ENCODE measurements at regions not wholly inside any gene's neighbourhood (a gene's known extent, or its start where the extent isn't known, plus 50 kb on each side); places are given as distances from the start of the nearest gene placed in this dataset.

DNA sequence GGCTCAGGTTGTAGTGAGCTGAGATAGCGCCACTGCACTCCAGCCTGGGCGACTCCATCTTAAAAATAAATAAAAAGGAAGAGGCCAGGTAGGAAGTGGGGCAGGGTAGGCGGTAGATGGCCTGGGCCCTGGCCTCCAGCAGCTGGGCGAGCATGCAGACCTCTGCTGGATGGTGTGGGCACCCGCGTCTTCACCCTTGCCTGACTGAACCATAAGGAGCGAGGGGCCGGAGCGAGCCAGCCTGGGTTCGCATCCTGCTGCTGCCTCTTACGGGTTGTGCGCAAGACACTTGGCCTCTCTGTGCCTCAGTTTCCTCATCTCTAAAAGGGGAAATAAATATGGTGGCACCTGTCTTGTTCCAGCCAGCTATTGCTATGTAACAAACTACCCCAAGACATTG lies 146.1 kb upstream of the GSE1 start:
- TF ChIP-seq SIN3A (IDR thresholded peaks at IDR 0.05; ENCODE audit: borderline replicate concordance, insufficient read depth, low read depth, low read length) = no peak
- no peak for TF ChIP-seq TCF7L2 (IDR thresholded peaks at IDR 0.05; ENCODE audit: low read depth, low read length)
- TF ChIP-seq, protein P1, sequence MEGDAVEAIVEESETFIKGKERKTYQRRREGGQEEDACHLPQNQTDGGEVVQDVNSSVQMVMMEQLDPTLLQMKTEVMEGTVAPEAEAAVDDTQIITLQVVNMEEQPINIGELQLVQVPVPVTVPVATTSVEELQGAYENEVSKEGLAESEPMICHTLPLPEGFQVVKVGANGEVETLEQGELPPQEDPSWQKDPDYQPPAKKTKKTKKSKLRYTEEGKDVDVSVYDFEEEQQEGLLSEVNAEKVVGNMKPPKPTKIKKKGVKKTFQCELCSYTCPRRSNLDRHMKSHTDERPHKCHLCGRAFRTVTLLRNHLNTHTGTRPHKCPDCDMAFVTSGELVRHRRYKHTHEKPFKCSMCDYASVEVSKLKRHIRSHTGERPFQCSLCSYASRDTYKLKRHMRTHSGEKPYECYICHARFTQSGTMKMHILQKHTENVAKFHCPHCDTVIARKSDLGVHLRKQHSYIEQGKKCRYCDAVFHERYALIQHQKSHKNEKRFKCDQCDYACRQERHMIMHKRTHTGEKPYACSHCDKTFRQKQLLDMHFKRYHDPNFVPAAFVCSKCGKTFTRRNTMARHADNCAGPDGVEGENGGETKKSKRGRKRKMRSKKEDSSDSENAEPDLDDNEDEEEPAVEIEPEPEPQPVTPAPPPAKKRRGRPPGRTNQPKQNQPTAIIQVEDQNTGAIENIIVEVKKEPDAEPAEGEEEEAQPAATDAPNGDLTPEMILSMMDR (IDR thresholded peaks at IDR 0.05) = no peak
- TF ChIP-seq, protein P2, sequence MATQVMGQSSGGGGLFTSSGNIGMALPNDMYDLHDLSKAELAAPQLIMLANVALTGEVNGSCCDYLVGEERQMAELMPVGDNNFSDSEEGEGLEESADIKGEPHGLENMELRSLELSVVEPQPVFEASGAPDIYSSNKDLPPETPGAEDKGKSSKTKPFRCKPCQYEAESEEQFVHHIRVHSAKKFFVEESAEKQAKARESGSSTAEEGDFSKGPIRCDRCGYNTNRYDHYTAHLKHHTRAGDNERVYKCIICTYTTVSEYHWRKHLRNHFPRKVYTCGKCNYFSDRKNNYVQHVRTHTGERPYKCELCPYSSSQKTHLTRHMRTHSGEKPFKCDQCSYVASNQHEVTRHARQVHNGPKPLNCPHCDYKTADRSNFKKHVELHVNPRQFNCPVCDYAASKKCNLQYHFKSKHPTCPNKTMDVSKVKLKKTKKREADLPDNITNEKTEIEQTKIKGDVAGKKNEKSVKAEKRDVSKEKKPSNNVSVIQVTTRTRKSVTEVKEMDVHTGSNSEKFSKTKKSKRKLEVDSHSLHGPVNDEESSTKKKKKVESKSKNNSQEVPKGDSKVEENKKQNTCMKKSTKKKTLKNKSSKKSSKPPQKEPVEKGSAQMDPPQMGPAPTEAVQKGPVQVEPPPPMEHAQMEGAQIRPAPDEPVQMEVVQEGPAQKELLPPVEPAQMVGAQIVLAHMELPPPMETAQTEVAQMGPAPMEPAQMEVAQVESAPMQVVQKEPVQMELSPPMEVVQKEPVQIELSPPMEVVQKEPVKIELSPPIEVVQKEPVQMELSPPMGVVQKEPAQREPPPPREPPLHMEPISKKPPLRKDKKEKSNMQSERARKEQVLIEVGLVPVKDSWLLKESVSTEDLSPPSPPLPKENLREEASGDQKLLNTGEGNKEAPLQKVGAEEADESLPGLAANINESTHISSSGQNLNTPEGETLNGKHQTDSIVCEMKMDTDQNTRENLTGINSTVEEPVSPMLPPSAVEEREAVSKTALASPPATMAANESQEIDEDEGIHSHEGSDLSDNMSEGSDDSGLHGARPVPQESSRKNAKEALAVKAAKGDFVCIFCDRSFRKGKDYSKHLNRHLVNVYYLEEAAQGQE (IDR thresholded peaks at IDR 0.05; ENCODE audit: insufficient read depth in 1 of 2, low read depth in 2 of 2, low read length in 1 of 2) = no peak
- TF ChIP-seq POLR2AphosphoS5 (IDR thresholded peaks at IDR 0.05; ENCODE audit: low read depth, low read length) = no peak
- no TSS peak for BruUV-seq (replicated peaks)
- H3K4me3 ChIP-seq (ENCODE audit: low read depth in 2 of 2, low read length in 2 of 2) = no peak overlapping the region
- H3K27me3 ChIP-seq (ENCODE audit: control insufficient read depth, insufficient read depth, low read length) = no peaks in the 10 kb centered on the region
- in situ Hi-C loops (cut with HindIII; ENCODE audit: low pct_unique_long_range_greater_than_20kb, low sequenced_read_pairs) = no loop called here
- intact Hi-C loops (cut with micrococcal nuclease; ENCODE audit: unreplicated experiment) = no loop called here
- no peak overlapping the region for H3K27ac ChIP-seq (ENCODE audit: low read length)
- no peaks in the 10 kb centered on the region for H3K9me3 ChIP-seq (ENCODE audit: control insufficient read depth, insufficient read depth, low read depth, low read length)
- ChIA-PET POLR2A (no interaction called here), CTCF (no interaction called here)
- no peak for DNase-seq (ENCODE audit: low read depth, low spot score)
- H3K36me3 ChIP-seq (ENCODE audit: control insufficient read depth, insufficient read depth, low read length) = no peaks in the 10 kb centered on the region
- no peak for ATAC-seq
- peaks cover 18% of the 10 kb centered on the region for H3K4me1 ChIP-seq (ENCODE audit: control insufficient read depth, insufficient read depth, low read length)

DNA sequence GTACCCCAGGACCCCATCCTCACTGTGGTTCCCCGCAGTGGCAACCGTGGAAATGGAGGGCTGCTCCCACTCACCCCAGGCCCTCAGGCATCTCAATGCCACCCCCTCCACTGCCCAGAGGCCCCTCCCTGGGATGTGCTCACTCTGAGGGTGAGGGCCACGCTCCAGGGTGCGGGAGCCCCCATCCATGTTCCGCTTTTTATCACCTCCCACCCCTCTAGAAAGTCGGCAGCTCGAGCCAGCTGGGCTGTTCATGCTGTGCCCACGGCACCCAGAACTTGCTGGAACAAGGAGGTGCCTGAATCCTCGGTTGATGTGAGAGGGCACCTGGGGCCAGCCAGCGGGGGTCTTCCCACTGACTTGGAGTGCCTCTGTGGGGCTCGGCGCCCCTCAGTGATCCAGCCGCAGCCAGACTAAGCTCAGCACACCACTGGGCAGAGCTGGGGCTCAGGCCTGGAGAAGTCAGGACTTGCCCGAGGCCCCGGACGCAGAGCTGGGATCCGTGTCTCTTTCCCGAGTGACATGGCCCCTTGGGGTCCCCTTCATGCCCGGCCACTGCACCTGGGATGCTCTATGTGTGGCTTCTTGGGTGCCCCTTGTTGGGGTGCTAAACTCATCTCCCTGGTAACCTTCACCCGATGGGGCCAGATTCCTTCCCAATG lies 143.1 kb upstream of the GSE1 start:
- in situ Hi-C loops (cut with HindIII; ENCODE audit: low pct_unique_long_range_greater_than_20kb, low sequenced_read_pairs) = no loop called here
- TF ChIP-seq, protein P2 (IDR thresholded peaks at IDR 0.05; ENCODE audit: insufficient read depth in 1 of 2, low read depth in 2 of 2, low read length in 1 of 2) = no peak
- no peak for TF ChIP-seq SIN3A (IDR thresholded peaks at IDR 0.05; ENCODE audit: borderline replicate concordance, insufficient read depth, low read depth, low read length)
- TF ChIP-seq, protein P1 (IDR thresholded peaks at IDR 0.05) = no peak
- no peak for TF ChIP-seq TCF7L2 (IDR thresholded peaks at IDR 0.05; ENCODE audit: low read depth, low read length)
- TF ChIP-seq POLR2AphosphoS5 (IDR thresholded peaks at IDR 0.05; ENCODE audit: low read depth, low read length) = no peak
- DNase-seq (ENCODE audit: low read depth, low spot score) (no peak), ATAC-seq (no peak)
- Histone ChIP-seq H3K36me3 (ENCODE audit: control insufficient read depth, insufficient read depth, low read length) (no peaks in the 10 kb centered on the region), H3K27me3 (ENCODE audit: control insufficient read depth, insufficient read depth, low read length) (no peaks in the 10 kb centered on the region), H3K4me3 (ENCODE audit: low read depth in 2 of 2, low read length in 2 of 2) (no peak overlapping the region), H3K9me3 (ENCODE audit: control insufficient read depth, insufficient read depth, low read depth, low read length) (no peaks in the 10 kb centered on the region), H3K4me1 (ENCODE audit: control insufficient read depth, insufficient read depth, low read length) (peaks cover 6% of the 10 kb centered on the region), H3K27ac (ENCODE audit: low read length) (no peak overlapping the region)
- ChIA-PET POLR2A (no interaction called here), CTCF (no interaction called here)
- no TSS peak for BruUV-seq (replicated peaks)
- intact Hi-C loops (cut with micrococcal nuclease; ENCODE audit: unreplicated experiment) = no loop called here
